ENCODE measurements at regions not wholly inside any gene's neighbourhood (a gene's known extent, or its start where the extent isn't known, plus 50 kb on each side); places are given as distances from the start of the nearest gene placed in this dataset.
"Not testable (repeated sequence)": the region's sequence is repeated elsewhere in the genome, so short reads cannot be mapped to it uniquely, and the experiment has no call there.

GRCh38 chr15:72866866-72867616 lies 83.5 kb upstream of the ADPGK start:
- DNase-seq (ENCODE audit: low read depth), result no peak

GRCh38 chr15:72866182-72866581 lies 82.6 kb upstream of the ADPGK start:
- DNase-seq (ENCODE audit: low read depth), result no peak

- DNase-seq (ENCODE audit: low read depth), result no peak
Observed at GRCh38 chr15:72865486-72865885, 81.9 kb upstream of the ADPGK start.

DNA sequence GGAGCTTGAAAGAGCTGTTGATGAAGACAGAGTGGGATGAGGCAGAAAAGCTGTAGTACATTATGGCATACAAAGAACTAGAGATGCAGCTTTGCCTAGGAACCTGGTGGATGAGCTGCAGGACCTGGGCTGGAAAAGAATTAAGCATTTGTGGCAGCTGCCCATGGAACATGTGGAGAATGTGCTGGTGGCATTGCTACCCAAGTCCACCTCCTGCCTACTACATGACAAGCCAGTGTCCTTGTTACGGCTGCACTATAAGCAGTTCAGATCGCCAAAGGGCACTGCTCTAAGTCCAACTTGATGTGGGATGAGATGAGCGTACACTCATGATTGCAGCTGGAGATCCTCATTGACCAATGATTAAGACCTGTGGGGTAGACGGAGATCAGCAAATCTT lies 81.1 kb upstream of the ADPGK start:
- DNase-seq (ENCODE audit: low read depth), result no peak

DNA sequence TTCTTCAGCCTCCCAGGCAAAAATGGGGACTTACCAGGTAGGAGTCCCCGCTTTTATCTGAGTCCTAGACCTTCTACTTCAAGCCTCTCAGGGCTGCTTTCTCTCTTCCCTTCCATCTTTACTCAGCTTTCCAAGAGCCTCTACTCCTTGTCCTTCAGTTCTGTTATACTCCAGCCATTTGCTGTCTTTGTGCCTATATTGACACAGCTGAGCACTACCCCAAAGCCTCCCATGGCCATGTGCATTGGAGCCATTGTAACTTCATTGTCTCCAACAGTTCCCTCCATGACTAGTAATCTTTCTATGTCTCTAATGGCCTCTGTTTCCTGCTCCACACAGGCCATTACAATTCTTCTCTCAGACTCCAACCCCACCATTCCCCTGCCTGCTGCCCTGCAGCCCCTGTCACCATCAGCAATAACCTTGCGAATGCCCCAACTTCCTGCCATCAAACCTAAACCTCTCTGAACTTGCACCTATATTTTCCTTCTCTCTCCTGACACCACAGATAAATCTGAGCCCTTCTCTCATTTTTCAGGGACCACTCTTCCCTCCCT lies 77.9 kb upstream of the ADPGK start:
- no peak for DNase-seq (ENCODE audit: low read depth)

- no peak for DNase-seq (ENCODE audit: low read depth)
Observed at GRCh38 chr15:72859757-72860145, 76.2 kb upstream of the ADPGK start.

DNA sequence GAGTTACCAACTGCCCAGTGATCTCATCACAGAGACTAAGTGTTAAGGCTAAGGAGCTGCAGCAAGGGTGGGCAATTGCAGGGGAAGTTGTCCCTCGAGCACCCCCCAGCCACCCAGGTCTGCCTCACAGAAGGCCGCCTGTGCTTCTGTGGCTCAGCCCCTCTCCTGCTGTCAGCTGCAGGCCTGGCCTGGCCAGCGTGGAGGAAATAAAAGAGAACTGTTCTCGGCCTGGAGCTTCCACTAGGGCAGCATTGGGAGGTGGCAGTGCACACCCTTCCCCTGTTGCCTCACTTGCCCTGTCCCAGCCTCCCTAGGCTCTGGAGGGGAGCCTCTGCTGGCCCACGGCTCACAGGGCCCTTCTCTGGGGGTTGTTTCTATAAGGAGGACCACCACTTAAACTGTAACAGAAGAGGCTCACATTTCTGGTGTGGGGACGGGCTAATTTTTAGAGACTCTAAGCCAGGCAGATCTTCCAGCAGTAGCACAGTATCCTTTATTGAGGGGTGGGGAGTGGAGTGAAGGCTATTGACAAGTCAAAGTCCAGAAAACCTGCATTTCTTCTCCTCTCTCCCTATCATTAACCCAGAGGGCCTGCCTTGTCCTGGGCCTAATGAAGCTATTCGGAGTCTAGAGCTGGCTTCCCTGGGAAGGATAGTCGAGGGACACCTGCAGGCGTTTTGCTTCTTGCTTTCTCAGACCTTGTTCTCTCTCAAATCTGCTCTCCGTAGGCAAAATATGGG lies 75.6 kb upstream of the ADPGK start:
- DNase-seq (ENCODE audit: low read depth), result no peak

DNA sequence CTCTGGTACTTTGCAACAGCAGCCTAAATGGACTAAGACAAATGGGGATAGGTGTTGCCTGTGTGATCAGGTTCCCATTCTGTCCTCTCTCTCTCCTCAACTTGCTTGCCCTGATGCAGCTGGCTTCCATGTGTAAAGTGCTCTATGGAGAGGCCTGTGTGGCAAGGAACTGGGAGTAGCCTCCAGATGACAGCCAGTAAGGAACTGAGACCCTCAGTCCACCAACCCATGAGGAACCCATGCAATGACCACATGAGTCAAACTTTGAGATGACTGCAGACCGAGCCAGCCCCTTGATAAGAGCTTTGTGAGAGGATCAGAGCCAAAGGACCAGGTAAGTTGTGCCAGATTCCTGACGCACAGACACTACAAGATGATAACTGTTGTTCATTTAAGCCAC lies 74.6 kb upstream of the ADPGK start:
- DNase-seq (ENCODE audit: low read depth), result no peak

DNA sequence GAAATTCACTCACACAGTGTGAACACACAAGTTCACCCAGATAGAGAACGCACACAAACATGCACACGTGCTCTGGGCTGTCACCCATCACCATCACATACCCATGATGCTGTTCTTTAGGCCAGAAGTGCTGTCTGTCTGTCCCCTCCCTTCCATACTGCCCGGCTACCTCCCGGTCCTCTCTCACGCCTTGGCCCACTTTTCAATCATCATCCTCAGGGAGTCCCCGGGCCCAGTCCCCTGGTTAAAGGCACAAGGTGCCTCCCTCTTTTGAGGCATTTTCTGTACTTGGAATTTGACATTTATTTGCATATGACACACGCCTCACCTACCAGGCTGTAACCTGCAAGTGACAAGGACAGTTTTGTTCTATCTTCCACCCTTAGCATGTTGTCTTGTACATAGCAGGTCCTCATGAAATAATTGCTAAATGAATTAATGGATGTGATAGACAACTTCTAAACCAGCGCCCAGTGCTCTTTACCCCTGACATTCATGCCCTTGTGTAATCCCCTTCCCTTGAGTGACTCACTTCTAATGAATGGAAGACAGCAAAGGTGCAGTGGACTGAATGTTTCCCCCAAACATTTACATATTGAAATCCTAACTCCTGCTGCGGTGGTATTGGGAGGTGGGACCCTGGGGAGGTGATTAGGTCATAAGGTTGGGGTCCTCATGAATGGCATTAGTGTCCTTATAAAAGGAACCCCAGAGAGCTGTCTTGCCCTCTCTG lies 73.9 kb upstream of the ADPGK start:
- no peak for DNase-seq (ENCODE audit: low read depth)

DNA sequence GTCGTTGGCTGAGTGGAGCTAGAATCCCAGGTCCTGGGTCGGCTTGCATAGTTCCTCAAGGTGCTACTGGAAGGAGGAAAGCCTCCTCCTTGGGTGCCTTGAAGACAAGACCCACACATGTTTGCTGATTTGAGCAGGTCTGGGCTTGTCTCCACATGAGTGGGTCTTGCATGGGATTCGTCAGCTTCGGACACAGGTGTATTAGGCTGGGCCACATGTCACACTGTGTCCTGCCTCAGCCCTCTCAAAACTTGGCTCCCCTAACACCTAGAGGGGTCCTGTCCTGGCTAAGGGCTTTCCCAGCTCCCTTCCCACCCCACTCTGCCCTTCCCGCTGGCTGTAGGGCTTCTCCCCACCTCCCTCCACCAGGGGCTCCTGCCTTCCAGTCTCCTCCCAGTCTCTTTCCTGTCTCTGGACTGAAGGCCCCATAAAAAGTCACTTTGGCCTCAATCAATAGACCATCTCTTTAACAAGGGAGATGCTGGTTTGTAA lies 73.0 kb upstream of the ADPGK start:
- DNase-seq (ENCODE audit: low read depth), result no peak

- DNase-seq (ENCODE audit: low read depth), result no peak
Observed at GRCh38 chr15:72855791-72856190, 72.2 kb upstream of the ADPGK start.

DNA sequence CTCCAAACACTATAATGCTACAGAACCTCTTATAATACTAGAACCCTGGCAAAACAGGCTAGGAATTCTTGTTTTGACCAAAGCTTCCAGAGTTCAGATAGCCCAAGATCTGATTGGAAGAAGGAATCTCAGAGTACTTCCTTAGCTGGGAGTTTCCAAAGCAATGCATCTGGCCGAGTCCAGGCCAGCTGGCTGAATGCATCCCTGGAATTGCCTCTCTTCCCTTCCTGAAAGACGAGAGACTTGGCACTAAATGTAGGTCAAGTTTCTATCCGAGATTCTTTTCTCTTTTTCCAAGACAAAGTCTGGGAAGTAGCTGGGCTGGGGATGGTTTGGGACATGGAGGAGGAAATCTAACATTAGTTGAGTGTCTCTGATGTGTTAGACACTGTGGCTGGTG lies 68.7 kb upstream of the ADPGK start:
- no peak for DNase-seq (ENCODE audit: low read depth)

- no peak for DNase-seq (ENCODE audit: low read depth)
Observed at GRCh38 chr15:72851586-72851985, 68.0 kb upstream of the ADPGK start.

DNA sequence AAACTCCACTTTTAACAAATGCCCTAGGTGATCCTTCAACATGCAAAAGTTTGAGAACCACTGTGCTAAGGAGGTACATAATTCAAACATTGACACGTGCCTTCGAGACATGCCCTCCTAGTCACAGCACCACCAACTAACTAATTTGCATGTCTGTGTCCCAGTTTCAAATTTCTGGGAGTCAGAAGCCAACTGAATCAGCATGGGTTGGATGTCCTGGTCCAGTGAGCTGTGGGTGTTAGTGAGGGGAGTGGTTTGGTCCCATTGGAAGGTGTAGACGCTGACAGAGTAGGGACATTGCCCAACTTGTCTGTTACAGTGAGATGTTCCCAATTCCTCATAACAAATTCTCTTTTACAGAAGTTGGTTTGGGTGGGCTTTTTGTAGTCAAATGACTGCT lies 67.3 kb upstream of the ADPGK start:
- no peak for DNase-seq (ENCODE audit: low read depth)

DNA sequence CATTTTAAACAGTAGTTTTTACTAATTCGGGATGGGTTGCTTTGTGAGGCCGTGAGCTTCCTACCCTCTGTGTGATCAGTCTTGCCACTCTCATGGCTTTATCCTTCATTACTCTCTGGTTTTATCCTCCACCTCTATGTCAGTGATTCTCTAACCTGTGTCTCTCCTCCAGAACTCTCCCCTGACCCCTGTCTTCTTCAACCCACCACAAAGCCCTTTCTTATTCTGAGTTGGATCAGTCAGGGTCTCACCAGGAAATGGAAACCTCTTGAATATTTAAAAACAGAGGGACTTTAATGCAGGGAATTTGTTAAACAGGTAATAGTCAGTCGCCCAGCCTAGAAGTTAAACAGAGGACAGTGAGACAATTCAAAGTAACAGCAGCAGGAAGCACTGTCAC lies 64.2 kb upstream of the ADPGK start:
- no peak for DNase-seq (ENCODE audit: low read depth)

GRCh38 chr15:72847033-72847432 lies 63.5 kb upstream of the ADPGK start:
- no peak for DNase-seq (ENCODE audit: low read depth)

GRCh38 chr15:72845981-72846383 lies 62.4 kb upstream of the ADPGK start:
- no peak for DNase-seq (ENCODE audit: low read depth)

GRCh38 chr15:72844067-72844466 lies 60.5 kb upstream of the ADPGK start:
- no peak for DNase-seq (ENCODE audit: low read depth)

DNA sequence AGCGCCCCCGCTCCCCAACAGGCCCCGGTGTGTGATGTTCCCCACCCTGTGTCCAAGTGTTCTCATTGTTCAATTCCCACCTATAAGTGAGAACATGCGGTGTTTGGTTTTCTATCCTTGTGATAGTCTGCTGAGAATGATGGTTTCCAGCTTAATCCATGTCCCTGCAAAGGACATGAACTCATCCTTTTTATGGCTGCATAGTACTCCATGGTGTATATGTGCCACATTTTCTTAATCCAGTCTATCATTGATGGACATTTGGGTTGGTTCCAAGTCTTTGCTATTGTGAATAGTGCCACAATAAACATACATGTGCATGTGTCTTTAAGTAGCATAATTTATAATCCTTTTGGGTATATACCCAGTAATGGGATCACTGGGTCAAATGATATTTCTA lies 59.8 kb upstream of the ADPGK start:
- not testable (repeated sequence) for DNase-seq (ENCODE audit: low read depth)

DNA sequence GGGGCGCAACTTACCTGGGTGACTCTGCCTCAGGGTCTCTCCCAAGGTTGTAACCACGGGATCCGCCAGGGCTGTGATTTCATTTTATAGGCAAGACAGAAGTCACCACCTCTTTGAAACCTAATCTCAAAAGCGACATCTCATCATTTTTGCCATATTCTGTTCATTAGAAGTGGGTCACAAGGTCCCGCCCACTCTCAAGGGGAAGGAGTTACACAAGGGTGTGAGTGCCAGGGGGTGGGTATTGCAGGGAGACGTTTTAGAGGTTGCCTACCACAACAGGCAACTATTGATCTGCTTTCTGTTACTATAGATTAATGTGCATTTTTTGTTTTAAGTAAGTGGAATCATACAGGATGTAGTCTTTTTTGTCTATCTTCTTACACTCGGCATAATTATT lies 56.6 kb upstream of the ADPGK start:
- DNase-seq (ENCODE audit: low read depth), result no peak

- DNase-seq (ENCODE audit: low read depth), result peak; percentile 3
Observed at GRCh38 chr15:72838311-72838731, 54.8 kb upstream of the ADPGK start.

Measured in HT1080 (cell line).